Left cardiac atrium (tissue), 4 donors: ENCODE measurements at regions not wholly inside any gene's neighbourhood (a gene's known extent, or its start where the extent isn't known, plus 50 kb on each side); places are given as distances from the start of the nearest gene placed in this dataset.

ENCODE experiments used
- ATAC-seq, 2 donors: fragments of 200-7000 bp; cut with Tn5 transposase; one replicate each; pipeline ENCODE4 v1.9.1; 2020; ENCODE audit warnings: mild to moderate bottlenecking in 2 of 2, moderate library complexity in 2 of 2
- DNase-seq: peaks from one replicate; pipeline ENCODE4 v3.0.0-alpha.2; 2020
- intact Hi-C, 2 donors: fragments of 100-400 bp; cut with DNase I; formaldehyde crosslinking; loops; one replicate each; pipeline versions ENCODE4 v1.14.1 to v1.15.1; 2022 to 2023
- donor health status: DM: no; HTN: yes; CAD: no.
- donor health status: DM: no; HTN: yes; CAD: no; lungs with severe emphysema.
- donor health status: DM: yes; HTN: yes; CAD: no.
- donor health status: Dilated cardiomyopathy.

DNA sequence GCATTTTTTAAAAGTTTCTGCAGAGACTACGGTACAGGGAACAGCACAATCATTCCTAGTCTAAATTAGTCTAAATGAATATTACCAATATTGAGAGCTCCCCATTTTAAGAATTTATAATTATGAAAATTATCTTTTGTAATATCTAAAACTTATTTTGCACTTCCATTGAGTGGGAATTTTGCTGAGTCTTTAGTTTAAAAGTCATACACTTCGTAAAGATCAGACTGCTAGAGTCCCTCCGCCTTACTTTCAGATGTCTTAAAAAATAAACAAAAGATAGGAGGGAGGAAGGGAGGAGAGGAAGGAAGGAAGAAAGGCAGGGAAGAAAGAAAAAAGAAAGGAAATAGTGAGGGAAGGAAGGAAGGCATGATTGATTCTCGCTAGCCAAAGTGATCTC lies 278.2 kb upstream of the PRDM1 start:
- no peak for DNase-seq
- no peak for ATAC-seq
- intact Hi-C loops: no loop called here

DNA sequence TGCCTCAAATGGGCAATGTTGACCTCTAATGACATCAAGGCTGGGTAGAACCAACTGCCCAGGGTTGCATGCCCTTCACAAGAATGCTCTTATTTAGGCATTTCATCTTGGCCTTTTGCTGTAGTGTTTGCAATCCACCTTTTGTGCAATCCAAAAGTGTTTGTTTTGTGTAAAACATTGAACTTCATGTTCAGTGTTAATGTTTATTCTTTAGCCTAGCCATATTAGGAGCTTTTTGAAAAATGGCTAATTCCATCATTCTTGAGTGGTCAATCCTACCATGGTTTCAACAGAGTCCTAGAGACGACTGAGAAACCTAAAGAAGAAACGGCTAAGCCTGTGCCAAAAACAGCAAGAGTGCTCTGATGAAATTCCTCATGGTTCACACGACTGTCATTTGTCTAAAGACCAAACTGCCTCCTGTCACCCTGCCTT lies 279.6 kb upstream of the PRDM1 start:
- intact Hi-C loops: no loop called here
- DNase-seq (no peak), ATAC-seq (no peak)

DNA sequence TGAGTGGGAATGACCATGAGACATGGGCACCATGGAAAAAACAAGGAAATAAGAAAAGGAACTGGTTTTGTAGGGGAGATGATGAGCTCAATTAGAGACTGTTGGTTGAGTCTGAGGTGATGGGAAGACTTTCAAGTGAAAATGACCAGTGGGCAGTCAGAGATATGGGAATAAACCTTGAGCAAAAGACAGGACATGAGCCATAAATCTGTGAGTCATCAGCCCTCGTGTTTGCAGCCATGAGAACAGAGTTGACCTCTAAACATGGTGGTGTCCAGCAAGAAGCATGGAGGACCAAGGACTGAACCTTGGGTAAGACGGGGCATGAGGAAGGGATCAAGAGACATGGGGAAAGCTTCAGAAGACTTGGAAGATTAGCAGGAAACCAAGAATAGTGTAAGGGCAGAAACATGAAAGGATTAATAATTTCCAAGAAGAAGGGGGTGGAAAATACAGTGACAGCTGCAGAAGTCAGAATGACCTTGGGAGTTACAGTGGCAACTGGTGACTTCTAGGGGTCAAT lies 280.6 kb upstream of the PRDM1 start:
- intact Hi-C loops: no loop called here
- ATAC-seq (no peak), DNase-seq (no peak)

DNA sequence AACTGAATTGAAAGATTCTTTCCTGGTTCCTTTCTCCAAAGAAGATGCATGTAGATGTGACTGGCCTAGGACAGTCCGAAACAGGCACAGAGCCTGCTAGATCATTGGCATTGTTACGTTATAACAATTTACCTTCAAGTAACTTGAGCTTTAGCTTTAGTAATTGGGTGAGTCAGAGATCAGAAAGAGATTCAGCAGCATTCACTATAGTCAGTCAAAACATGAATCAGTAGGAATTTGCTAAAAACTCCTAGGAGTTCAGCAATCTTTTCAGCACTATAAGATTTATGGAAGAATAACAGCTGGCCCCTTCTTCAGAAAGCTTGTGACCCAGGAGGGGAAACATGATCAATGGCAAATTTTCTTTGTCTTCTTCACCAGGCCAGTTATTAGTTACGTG lies 281.7 kb upstream of the PRDM1 start:
- intact Hi-C loops: no loop called here
- ATAC-seq: no peak
- no peak for DNase-seq

DNA sequence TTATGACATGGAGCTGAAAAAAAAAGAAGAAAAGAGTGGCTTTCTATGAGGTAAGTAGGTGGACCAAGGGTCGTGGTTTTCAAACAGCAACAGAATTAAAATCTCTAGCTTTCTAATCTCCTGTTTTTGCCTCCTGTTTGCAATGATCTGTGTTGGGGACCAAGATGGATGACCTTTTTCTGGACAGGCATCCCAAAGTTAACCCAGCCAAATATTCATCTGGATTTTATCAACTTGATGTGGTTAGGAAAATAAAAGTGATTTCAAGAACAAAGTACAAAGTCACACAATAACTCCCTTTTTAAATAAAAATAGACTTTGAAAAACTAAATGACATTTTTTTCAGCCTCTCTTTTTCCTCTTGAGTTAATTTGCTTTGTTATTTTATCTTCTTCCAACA lies 282.1 kb upstream of the PRDM1 start:
- intact Hi-C loops: no loop called here
- ATAC-seq: no peak
- no peak for DNase-seq

DNA sequence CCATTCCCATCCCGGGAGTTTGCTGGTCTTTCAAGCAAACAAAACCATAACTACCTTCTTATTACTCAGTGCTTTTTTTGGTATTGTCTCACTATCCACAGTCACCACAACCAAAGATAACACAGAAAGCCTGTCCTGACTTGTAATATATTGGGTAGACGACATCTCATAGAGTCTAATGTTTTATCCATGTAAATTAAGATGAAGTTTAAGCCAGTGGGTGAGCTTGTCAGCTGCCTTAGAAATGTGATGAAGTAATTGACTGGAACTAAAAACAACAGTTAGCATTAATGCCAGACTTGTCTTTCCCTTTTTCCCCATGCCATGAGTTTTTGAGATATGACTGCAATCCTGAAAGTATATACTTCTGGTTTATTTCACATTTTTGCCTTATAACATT lies 282.7 kb upstream of the PRDM1 start:
- DNase-seq (no peak), ATAC-seq (no peak)
- intact Hi-C loops: no loop called here

DNA sequence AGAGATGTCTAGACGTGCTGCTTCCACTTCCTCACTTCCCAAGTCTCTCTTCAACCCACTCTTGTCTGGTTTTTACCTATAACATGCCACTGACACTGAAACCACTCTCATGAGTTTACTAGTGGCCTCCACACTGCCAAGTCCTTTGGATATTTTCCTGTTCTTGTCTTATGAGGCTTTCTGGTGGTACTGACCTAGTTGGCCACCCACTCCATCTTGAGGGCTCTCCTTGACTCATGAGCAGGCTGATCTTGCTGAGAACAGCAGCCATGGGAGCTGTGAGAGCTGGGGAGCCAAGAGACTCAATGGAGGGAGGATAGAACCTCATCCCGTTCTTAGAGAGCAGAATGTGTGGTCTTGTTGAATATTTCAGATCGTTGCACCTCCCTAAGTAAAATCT lies 283.4 kb upstream of the PRDM1 start:
- no peak for ATAC-seq
- intact Hi-C loops: no loop called here
- no peak for DNase-seq

DNA sequence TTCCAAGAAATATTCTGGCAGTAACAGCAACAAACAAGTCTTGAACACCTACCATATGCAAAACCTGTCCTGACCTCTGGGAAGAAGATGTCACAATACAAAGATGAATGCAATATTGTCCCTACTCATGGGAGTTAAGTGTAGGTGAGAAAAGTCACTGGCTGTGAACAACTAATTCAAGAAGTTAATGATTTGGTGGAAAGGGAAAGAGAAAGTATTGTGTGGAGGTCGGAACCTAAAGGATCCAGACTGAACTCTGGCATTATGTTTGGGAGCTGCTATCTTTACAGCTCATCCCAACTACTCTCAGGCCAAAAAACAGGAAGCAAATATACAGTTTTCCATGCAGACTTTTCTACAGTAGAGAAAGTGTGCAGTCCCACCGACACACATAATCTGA lies 285.3 kb upstream of the PRDM1 start:
- intact Hi-C loops: no loop called here
- DNase-seq (no peak), ATAC-seq (no peak)

- ATAC-seq: no peak
- intact Hi-C loops: no loop called here
- no peak for DNase-seq
Observed at GRCh38 chr6:105800398-105800797, 285.7 kb upstream of the PRDM1 start.

DNA sequence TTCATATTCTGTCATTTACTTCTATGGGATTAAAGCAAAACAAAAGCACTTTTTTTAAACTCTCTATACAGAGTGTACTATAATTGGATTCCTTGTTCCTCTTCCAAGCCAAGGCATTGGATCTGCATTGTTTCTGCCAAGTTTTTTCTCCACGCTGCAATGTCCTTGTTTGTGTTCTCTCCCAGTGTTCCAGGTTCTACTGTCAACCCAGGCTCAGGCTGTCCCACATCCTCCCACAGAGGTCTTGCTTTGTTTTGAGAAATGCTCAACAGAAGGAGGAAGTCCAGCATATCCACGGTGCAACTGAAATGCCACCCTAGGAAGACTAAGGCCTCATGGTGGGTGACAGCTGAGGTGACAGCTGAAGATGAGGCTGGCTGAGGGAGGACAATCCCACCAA lies 287.1 kb upstream of the PRDM1 start:
- no peak for DNase-seq
- peak; percentile 39 to 63 for ATAC-seq
- intact Hi-C loops: no loop called here

GRCh38 chr6:105797983-105798453 lies 288.1 kb upstream of the PRDM1 start:
- DNase-seq (no peak), ATAC-seq (peak; percentile 37 to 64)
- intact Hi-C loops: no loop called here

GRCh38 chr6:105797286-105797979 lies 288.7 kb upstream of the PRDM1 start:
- DNase-seq (no peak), ATAC-seq (no peak)
- intact Hi-C loops: no loop called here

DNA sequence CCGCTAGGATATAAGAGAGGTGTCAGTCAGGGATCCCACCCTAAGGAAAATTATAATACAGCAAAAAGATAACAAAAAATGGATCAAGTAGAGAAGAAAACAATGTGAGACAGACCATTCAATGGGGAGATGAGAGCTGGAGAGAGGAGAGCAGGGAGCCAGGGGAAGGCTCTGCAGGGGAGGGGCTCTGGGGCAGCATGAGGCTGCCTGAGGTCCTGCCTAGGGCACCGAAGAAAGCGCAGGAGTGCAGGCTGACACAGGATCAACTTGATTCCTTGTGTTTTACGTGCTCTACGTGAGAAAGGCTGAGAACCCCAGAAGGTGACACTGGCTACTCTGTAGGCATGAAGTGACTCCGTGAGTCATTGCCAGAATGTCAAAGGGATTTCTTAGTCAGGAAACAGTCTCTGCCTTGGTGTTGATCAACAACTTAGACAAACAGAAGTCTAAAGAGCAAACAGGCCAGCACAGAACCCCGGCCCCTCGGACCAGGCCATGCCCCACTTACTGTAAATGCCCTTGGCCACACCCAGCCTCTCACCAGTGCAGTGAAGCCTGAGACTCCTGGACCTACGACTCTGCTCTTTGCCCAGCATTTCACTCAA lies 290.1 kb upstream of the PRDM1 start:
- ATAC-seq: no peak
- intact Hi-C loops: no loop called here
- no peak for DNase-seq

DNA sequence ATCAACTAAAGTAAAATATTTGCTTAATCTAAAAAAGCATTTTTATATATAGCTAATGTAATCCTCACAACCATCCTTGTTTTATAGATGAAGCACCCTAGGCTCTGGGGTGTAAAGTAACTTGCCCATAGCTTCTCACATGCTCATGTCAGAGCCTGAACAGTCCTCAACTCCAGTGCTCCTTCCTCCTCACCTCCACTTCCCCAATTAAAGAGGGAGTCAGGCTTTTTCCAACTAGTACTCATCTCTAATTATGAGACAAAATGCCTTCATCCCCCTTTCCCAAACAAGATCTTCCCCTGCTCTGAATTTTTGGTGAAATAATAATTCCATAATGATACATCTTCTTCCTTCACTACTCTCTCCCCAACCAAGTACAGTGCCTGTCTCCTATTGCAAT lies 290.8 kb upstream of the PRDM1 start:
- ATAC-seq (no peak), DNase-seq (no peak)
- intact Hi-C loops: no loop called here

DNA sequence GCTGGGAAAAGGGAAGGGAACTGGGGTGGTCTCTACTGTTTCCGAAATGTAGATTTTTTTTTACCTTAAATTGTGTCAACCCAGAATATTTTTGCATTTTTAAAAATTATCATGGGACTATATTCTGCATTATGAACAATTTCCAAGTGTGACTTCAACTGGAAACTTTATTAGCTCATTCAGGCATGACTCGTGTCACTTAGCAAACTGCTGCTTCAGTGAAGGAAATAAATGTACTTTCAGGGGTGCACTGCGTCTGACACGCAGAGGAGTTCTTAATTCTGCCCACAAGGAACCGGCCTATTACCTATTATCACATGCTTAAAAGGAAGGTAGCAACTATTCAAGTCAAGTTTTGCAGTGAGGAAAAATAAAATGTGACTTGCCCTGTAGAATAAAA lies 291.3 kb upstream of the PRDM1 start:
- intact Hi-C loops: no loop called here

DNA sequence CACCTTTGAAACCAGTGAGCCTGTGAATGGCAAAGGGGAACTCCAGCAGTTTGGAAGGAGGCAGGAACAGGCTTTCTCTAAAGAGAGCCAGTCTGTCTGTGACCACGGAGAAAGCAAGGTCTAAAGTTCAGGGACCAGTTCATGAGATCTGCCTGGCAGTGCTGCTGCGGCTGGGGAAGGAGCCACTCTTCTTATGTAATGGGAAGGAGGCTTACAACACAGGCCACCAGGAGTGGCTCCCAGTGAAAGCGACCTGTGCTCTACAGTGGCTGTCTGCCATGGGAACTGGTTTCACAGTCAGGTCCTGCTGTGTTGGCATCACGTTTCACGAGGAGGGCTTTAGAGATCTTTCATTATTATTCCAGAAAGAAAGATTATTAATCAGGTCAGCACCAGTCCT lies 291.9 kb upstream of the PRDM1 start:
- peak; percentile 28 for DNase-seq
- intact Hi-C loops: no loop called here
- peak; percentile 82 to 87 for ATAC-seq

More for the DNA sequence above, 291.3 kb upstream of the PRDM1 start:
- DNase-seq: no peak
- ATAC-seq: no peak

- intact Hi-C loops: no loop called here
- peak in 1 of 2 donors; percentile 73 for ATAC-seq
- no peak for DNase-seq
Observed at GRCh38 chr6:105793130-105793529, 293.0 kb upstream of the PRDM1 start.

- DNase-seq (no peak), ATAC-seq (no peak)
- intact Hi-C loops: no loop called here
Observed at GRCh38 chr6:105791583-105792318, 294.4 kb upstream of the PRDM1 start.

DNA sequence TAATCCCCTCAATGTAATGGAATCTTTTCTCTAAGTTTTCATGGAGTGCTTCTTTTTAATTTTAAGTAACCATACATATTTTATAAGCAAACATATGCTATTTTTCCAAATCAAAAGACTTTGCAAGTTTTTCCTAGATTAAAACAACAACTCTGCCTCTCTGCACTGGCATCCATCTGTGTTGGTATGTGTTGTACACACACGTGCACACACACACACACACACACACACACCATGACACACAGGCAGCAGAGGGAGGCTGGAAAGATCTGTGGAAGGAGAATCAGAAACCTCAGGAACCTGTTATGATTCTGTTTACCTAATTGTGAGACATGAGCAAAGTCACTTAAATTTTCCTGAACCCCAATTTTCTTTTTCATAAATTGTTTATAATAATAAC lies 295.0 kb upstream of the PRDM1 start:
- DNase-seq (no peak), ATAC-seq (no peak)
- intact Hi-C loops: no loop called here

DNA sequence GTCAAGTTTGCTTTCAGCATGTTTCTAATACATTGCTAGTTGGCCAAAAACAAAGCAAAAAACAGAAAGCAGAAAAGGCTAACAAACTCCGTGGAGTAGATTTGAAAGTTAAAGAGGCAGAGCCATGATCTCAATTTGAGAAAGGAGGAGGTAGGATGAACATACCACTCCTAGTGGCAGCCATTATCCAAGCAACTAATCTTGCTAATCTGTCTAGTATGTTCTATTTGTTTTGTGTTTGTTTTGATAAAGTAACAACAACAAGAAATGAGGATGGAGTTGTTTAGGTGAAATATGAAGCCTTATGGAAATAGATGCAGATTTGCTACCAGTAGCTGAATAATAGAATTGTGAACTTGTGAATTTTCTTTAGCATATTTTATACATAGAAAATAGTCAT lies 295.5 kb upstream of the PRDM1 start:
- intact Hi-C loops: no loop called here
- DNase-seq: no peak
- no peak for ATAC-seq
